ENCODE measurements at regions not wholly inside any gene's neighbourhood (a gene's known extent, or its start where the extent isn't known, plus 50 kb on each side); places are given as distances from the start of the nearest gene placed in this dataset.

- ChIA-PET POLR2A (ENCODE audit: unreplicated experiment) (no interaction called here), CTCF (no interaction called here)
- BruUV-seq (replicated peaks): no TSS peak
- Histone ChIP-seq H3K9me2 (ENCODE audit: insufficient read depth) (no peaks in the 10 kb centered on the region), H3K27me3 (ENCODE audit: insufficient read depth, low read depth) (0 out of 2 replicates have a peak, but pooled peaks cover 16% of the 10 kb centered on the region), H3K4me1 (replicated peaks; ENCODE audit: insufficient read depth) (no peaks in the 10 kb centered on the region), H3K27ac (no peak overlapping the region), H3K9me3 (ENCODE audit: insufficient read depth, low read depth) (no peaks in the 10 kb centered on the region; the same call in 1 of the 2 replicates), H2AFZ (no peak overlapping the region), H3K4me2 (no peak overlapping the region), H3K36me3 (ENCODE audit: low read depth) (no peaks in the 10 kb centered on the region), H3K79me2 (ENCODE audit: low read depth) (no peaks in the 10 kb centered on the region), H3F3A (ENCODE audit: insufficient read depth, low read depth) (no peaks in the 10 kb centered on the region), H3K4me3 (no peak overlapping the region), H4K20me1 (ENCODE audit: insufficient read depth) (no peaks in the 10 kb centered on the region)
- TF ChIP-seq EZH2 (IDR thresholded peaks at IDR 0.05; ENCODE audit: low read depth): no peak
- no peak for TF ChIP-seq CTCF (conservative IDR thresholded peaks at IDR 0.05)
- no peak for DNase-seq
- intact Hi-C loops (cut with micrococcal nuclease; ENCODE audit: unreplicated experiment): no loop called here
Observed at GRCh38 chr20:22496817-22497216, 87.6 kb downstream of the FOXA2 start.

- no peaks in the 10 kb centered on the region for H3K79me2 ChIP-seq (ENCODE audit: low read depth)
- no peaks in the 10 kb centered on the region for H3F3A ChIP-seq (ENCODE audit: insufficient read depth, low read depth)
- no peaks in the 10 kb centered on the region for H4K20me1 ChIP-seq (ENCODE audit: insufficient read depth)
- H3K4me2 ChIP-seq: no peak overlapping the region
- no peaks in the 10 kb centered on the region for H3K36me3 ChIP-seq (ENCODE audit: low read depth)
- H3K4me3 ChIP-seq: no peak overlapping the region
- H3K27me3 ChIP-seq (ENCODE audit: insufficient read depth, low read depth): 0 out of 2 replicates have a peak, but pooled peaks cover 8% of the 10 kb centered on the region
- CTCF ChIA-PET: no interaction called here
- H3K4me1 ChIP-seq (replicated peaks; ENCODE audit: insufficient read depth): no peaks in the 10 kb centered on the region
- no peaks in the 10 kb centered on the region; the same call in 1 of the 2 replicates for H3K9me3 ChIP-seq (ENCODE audit: insufficient read depth, low read depth)
- no peak for TF ChIP-seq EZH2 (IDR thresholded peaks at IDR 0.05; ENCODE audit: low read depth)
- TF ChIP-seq CTCF (conservative IDR thresholded peaks at IDR 0.05): no peak
- POLR2A ChIA-PET (ENCODE audit: unreplicated experiment): no interaction called here
- no peaks in the 10 kb centered on the region for H3K9me2 ChIP-seq (ENCODE audit: insufficient read depth)
- intact Hi-C loops (cut with micrococcal nuclease; ENCODE audit: unreplicated experiment): no loop called here
- no TSS peak for BruUV-seq (replicated peaks)
- no peak overlapping the region for H3K27ac ChIP-seq
- no peak for DNase-seq
- H2AFZ ChIP-seq: no peak overlapping the region
Observed at GRCh38 chr20:22495789-22496188, 88.6 kb downstream of the FOXA2 start.

- Histone ChIP-seq H3K27ac (no peak overlapping the region), H3K9me3 (ENCODE audit: insufficient read depth, low read depth) (no peaks in the 10 kb centered on the region; the same call in 1 of the 2 replicates), H3K79me2 (ENCODE audit: low read depth) (no peaks in the 10 kb centered on the region), H3K9me2 (ENCODE audit: insufficient read depth) (no peaks in the 10 kb centered on the region), H3K4me2 (no peak overlapping the region), H3F3A (ENCODE audit: insufficient read depth, low read depth) (no peaks in the 10 kb centered on the region), H4K20me1 (ENCODE audit: insufficient read depth) (no peaks in the 10 kb centered on the region), H3K4me1 (replicated peaks; ENCODE audit: insufficient read depth) (no peaks in the 10 kb centered on the region), H3K36me3 (ENCODE audit: low read depth) (no peaks in the 10 kb centered on the region), H3K27me3 (ENCODE audit: insufficient read depth, low read depth) (0 out of 2 replicates have a peak, but pooled peaks cover 2% of the 10 kb centered on the region), H2AFZ (no peak overlapping the region), H3K4me3 (no peak overlapping the region)
- intact Hi-C loops (cut with micrococcal nuclease; ENCODE audit: unreplicated experiment): no loop called here
- no peak for TF ChIP-seq EZH2 (IDR thresholded peaks at IDR 0.05; ENCODE audit: low read depth)
- TF ChIP-seq CTCF (conservative IDR thresholded peaks at IDR 0.05): no peak
- BruUV-seq (replicated peaks): no TSS peak
- no peak for DNase-seq
- CTCF ChIA-PET: no interaction called here
- POLR2A ChIA-PET (ENCODE audit: unreplicated experiment): no interaction called here
Observed at GRCh38 chr20:22495172-22495571, 89.2 kb downstream of the FOXA2 start.
